ENCODE measurements at regions not wholly inside any gene's neighbourhood (a gene's known extent, or its start where the extent isn't known, plus 50 kb on each side); places are given as distances from the start of the nearest gene placed in this dataset.

- no peak for DNase-seq
Measured at GRCh38 chr11:87405356-87405755, 367.6 kb downstream of the TMEM135 start.

- DNase-seq = no peak
Measured at GRCh38 chr11:87401653-87402052, 363.9 kb downstream of the TMEM135 start.

GRCh38 chr11:87399341-87399740, 361.6 kb downstream of the TMEM135 start:
- DNase-seq = no peak

- no peak for DNase-seq
Measured at GRCh38 chr11:87398931-87399330, 361.2 kb downstream of the TMEM135 start.

- no peak for DNase-seq
Measured at GRCh38 chr11:87397011-87397865, 359.5 kb downstream of the TMEM135 start.

GRCh38 chr11:87394924-87395323, 357.2 kb downstream of the TMEM135 start:
- DNase-seq = no peak

- DNase-seq = no peak
Measured at GRCh38 chr11:87392665-87393064, 354.9 kb downstream of the TMEM135 start.

- DNase-seq = no peak
Measured at GRCh38 chr11:87391496-87391895, 353.8 kb downstream of the TMEM135 start.

GRCh38 chr11:87384078-87384729, 346.5 kb downstream of the TMEM135 start:
- DNase-seq = no peak

- no peak for DNase-seq
Measured at GRCh38 chr11:87374038-87374807, 336.5 kb downstream of the TMEM135 start.

All from NCI-H1417 treated with DMSO at 0.1 percent for 48 hours (cell line).